Fibroblast of gingiva (primary cell): ENCODE measurements at regions not wholly inside any gene's neighbourhood (a gene's known extent, or its start where the extent isn't known, plus 50 kb on each side); places are given as distances from the start of the nearest gene placed in this dataset.

Experiments used
- DNase-seq: peaks from one replicate; pipeline ENCODE4 v3.0.0-alpha.2; 2011; ENCODE audit warnings: low read depth

DNA sequence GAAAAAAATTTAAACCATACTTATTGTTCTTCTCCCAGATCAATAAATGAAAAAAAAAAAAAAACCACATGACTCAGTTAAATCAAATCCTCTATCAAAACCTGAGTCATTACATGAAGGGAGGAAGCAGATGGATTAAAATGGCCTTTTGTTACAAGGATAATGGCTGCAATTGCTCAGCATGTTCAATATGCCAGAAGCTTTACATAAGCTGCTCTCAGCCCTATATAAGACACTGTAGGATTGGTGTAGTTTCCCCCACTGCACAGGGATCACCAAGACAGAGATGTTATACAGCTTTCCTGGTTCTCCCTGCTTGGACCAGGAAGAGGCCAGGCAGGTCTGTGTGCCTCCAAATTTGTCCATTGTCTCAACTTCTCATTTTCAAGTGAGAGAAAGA, 101.6 kb upstream of the MAP1B start:
- DNase-seq = no peak

DNA sequence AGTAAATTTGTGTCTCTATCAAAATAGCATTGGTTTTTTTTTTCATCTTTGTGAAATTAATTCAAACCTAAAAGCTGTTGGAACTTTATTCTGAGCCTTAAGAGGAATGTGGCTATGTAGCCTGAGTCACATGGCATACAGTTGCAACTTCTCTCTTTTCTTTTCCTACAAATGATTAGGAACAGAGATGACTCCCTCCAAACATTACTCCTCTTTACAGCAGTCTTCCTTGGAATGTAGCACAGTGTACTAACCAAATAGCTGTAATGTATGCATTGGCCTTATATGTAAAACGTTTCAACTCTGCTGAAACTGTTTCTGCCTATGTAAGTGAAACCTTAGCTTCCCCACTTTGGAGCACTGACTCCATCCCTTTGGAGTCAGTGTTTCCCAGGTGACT, 100.9 kb upstream of the MAP1B start:
- no peak for DNase-seq

DNA sequence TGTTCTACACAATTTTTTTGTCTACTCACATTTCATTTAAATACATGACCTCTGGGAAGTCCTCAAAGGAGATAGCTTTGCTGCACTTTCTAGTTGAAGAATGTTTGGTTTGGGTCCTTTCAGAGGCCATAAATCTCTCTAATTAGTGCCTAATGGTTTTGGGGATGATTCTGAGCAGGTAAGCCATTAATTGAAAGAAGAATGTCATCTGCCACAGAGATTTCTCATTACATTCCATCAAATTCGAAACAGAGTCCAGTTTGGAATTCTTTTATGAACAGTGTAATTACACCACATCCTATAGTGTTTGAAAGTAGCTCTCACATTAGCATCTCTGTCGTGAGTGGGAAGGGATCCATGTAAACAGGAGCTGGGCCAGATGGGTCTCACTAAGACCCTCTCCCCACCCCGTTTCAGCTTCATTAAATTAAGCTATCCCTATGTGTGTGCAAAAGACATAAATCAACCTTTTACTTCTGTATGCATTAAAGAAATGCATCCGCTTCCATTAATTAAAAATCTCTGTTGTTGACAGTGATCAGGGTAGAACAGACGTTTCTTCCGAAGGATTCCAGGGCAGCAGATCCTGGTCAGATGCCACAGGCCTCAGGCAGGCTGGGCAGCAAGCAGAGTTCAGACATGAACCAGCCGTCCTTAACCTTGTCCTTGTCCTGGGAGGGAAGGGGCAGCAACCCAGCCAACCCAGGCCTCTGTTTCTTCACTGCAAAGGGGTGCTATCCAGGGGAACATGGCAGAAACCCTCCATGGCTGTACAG, 99.8 kb upstream of the MAP1B start:
- DNase-seq = no peak

DNA sequence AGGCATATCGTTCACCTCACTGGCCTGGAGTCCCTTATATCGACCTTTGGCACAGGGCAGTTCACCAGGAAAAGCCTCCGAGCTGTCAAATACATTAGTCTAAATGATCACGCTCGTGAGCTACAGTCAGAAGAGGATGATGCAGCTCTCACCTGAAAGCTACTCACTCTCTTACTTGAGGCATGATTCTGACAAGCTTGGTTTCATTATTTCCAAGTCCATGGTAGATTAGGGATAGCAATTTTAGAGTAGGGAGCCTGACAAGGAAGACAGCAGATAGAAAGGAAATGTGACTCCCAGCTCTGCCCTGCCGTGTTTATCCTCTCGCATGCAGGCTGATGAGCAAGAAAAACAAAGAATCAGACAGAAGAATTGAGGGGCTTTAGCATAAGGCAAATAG, 98.0 kb upstream of the MAP1B start:
- no peak for DNase-seq

DNA sequence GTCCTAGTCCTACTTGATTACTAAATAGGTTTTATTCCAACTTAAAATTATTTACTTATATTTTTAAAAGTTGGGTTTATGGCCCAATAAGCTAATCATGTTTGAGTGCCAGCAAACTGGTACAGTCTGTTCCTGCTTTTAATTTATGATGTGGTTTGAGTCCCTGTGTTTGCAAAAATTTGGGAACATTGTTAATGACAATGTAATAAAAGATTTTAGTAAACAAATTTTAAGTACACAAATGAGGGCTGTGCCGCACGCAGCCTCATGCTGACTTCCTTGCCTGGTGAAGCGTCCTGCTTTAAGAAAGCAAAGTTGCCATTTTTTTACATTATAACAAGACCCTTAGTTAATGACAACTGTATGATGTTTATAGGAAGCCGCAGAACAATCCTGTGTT, 96.8 kb upstream of the MAP1B start:
- no peak for DNase-seq

DNA sequence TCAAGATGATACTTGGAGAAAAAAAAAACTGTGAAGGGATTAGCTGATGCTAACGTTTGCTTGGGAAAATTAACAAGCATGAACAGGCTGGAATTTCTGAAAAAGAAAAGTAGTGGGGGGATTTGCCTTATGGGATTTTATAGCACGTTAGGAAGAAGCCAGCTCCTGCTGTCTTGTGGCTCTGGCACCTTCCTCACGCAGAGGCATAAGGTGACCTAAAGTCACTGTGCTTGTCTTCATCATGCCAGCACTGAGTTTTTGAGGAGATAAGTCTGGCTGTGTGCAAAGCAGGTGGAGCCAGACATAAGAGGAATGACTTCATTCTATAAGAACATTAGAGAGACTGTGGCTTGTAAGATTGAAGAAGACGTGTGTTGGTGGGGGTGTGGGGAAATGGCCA, 94.4 kb upstream of the MAP1B start:
- DNase-seq = no peak

DNA sequence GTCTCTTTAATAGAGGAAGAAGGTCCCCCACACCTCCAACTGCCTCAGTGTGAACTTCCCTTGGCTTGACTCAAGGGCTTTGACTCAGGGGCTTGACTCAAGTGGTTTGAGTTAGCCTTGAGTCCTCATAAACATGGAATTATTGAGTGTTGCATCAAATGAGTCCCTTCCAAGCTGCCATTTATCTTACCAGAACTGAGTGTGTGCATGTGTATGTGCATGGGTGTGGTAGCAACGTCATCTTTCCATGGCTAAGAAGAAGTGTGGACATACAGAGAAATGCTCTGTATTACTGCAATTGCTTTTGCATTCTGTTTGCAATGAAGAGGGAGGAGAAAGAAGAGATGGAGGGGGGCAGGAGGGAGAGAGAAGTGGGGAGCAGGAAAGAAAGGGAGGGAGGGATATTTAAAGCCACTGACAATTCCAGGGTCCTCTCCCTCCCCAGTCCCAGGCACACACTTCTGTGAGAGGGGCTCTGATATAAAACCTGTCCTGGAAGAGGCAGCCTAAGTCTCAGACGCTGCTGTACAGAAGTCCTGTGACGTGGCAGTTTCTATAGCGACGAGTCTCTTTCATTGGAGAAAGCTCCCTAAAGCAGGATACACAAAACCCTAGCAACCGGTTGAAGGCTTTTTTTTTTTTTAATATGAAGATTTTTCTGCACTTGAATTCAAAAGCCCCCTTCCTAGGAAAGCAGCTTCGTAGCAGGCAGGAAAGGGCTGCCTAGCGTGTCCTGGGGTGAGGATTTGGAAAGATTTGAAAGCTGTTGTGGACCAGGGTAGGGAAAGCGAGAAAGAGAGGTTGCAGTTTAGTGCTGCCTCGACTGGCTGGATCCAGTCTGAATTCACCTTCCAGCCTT, 93.3 kb upstream of the MAP1B start:
- no peak for DNase-seq

DNA sequence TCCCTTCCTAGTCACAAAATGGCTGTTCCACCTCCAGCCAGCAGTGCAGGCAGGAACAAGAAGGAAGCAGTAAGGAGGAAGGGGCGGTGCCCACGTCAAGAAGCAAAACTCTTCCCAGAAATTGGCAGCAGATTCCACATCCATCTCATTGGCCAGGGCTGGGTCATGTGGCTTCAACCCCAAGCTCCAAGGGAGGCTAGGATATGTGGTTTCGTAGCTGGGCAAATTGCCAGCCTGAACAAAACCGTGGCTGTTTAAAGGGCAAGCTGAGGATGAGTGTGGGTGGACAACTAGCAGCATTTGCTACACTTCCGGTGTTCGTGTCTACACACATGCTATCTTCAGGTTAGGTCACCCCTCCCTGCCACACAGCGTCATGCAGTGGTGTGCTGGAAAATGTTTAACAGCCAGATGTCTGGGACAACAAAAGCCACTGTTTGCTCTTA, 92.1 kb upstream of the MAP1B start:
- DNase-seq = peak; percentile 30

DNA sequence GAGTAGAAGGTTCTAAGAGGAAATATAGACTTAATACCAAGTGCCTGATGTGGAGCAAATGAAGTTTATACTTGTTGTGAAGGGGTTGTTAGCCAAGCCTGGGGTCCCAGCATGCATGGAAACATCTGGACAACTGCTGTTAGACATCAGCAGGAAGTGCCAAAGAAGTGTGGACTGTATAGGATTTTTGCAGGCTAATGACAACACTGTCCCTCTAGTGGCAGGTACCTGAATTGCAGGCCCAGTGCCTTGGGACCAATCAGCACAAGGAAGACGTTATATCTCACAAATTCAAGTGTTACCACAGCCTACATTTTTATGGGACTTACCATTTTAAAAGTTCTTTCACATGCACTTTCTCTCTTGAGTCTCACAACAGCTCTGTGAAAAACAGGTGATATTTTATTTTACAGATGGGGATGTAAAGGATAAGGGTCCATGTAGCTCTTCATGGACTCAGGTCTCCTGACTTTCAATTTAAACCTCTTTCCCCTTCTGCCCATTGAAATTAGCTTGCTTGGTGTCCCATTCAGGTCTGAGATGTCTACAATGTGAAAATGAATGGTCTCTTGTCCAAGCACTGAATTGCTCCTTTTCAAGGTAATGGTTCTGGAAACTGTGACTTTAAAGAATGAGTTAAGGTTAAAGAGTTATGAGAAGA, 89.0 kb upstream of the MAP1B start:
- peak; percentile 36 for DNase-seq

DNA sequence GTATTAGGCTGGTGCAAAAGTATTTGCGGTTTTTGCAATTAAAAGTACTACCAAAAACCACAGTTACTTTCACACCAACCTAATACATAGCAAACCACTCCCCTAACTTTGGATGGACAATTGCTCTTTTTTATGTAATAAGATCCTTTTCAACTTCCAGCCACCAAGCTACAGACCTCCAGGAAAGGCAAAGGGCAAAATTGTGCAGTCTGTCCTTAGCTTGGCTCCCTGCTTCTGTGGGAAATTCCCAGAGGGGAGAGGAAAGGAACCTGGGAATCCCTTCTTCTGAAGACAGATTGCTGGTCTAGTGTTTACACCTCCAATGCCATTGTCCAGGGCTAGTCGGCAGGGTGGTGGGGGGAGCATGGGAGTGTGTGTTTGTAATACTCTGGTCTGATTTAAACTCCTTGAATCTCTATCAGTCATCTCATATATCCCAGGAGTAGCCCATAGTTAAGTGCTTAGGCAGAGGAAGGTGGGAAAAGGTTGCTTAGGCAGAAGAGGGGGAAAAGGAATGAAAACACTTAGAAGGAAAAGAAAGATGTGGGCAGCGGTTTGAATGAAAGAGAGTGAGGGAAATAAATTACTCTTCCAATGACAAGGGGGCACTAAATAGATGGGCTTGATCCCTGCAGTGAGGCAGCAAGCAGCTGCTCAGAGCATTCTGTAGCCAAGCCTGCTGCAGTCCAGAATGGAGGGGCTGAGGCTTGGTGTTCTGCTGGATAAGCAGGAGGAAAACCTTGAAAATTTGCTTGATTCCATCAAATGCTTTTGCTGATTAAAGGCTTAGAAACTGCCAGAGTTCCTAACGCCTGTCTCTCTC, 86.9 kb upstream of the MAP1B start:
- no peak for DNase-seq

DNA sequence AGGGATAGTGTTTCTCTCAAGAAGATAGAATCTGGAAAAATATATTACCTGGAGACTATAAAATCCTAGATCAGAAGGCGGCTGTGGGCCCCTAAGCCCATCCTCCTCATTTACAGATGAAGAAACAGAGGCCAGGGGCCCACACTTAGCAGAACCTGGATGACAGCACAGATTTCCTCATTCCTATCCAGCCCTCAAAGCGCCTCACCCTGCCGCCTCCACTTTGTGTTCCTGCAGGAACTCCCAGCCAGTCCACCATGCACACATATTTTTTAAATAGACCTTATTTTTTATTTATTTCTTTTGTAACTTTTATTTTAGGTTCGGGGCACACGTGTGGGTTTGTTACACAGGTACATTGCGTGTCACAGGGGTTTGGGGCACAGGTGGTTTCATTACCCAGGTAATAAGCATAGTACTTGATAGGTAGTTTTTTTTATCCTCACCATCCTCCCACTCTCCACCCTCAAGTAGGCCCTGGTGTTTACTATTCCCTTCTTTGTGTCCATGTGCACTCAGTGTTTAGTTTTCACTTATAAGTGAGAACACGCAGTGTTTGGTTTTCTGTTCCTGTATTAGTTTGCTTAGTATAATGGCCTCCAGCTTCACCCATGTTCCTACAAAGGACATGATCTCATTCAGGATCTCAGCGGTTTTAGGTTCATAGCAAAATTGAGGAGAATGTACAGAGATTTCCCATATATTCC, 85.5 kb upstream of the MAP1B start:
- DNase-seq = no peak

DNA sequence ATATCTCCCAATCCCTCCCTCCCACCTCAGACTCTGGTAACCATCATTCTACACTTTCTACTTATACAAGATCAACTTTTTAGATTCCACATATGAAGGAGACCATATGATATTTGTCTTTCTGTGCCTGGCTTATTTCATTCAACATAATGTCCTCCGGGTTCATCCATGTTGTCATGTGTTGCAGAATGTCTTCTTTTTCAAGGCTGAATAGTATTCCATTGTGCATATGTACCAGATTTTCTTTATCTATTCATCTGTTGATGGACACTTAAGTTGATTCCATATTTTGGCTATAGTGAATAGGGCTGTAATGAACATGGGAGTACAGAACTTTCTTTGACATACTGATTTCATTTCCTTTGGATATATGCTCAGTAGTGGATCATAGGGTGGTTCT, 78.9 kb upstream of the MAP1B start:
- DNase-seq = no peak

DNA sequence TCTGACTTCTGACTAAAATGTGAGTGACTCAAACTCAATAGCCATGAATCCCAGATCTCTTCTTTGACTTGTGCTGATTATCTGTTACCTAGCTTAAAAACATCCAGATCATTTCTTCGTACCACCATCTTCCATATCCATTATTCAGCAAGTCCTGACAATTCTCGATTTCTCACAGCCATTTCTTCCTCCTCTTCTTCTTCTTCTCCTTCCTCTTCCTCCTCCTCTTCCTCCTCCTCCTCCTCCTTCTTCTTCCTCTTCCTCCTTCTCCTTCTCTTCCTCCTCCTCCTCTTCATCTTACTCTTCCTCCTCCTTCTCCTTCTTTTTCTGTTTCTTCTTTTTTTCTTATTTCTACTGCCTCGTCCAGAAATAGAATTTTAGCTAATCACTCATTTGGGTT, 77.0 kb upstream of the MAP1B start:
- no peak for DNase-seq

DNA sequence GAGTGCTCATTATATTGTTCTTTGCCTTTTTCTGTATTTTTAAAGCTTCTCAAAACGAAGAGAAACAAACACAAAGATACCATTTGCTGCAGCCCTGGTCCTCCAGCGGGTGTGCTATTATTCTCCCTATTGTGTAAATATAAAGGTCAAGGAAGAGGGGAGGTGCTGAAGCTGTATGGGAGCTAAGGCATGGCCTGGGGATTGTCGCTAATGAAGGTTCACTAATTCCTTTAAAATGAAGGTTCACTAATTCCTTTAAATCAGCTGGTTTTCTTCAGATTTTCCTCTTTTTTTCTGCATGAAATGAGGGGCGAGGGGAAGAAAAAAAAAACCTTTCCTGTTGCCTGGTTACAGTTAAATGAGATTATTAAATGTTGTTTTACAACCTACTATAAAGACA, 74.5 kb upstream of the MAP1B start:
- DNase-seq = no peak

DNA sequence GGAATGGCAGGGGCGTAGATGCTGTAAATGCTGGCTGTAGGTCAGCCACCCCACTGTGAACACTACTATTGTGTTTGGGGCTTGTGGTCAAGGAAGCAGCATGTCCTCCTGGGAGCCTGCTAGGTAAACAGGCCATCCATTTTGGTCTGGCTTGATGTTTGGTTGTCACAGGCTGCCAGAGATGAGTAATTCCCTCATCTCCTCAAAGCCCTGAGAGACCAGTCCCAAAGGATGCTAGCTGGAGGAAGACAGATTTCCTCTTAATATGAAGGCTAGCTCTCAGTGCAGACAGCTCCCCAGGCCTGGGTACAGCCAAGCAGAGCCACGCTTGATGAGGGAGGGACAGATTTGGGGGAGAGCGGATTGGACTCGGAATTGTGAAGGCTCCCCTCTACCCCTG, 72.5 kb upstream of the MAP1B start:
- no peak for DNase-seq

DNA sequence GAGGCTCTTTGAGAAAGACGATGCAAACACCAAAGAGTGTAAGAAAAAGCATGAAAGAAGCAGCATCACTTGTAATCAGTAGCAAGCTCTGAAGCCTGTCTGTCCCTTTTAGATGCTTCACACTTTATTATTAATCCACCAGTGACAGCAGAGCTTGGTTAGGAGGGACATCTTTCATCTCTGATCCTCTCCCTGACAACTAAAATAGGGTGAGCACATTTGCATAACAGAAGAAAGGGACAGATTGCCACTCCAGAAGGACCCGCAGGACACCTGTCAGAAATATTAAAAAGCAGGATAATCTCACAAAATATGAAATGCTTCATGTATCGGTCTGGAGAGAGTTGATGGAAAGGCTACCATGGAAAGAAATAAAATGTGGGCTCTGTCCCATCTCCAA, 71.4 kb upstream of the MAP1B start:
- no peak for DNase-seq

DNA sequence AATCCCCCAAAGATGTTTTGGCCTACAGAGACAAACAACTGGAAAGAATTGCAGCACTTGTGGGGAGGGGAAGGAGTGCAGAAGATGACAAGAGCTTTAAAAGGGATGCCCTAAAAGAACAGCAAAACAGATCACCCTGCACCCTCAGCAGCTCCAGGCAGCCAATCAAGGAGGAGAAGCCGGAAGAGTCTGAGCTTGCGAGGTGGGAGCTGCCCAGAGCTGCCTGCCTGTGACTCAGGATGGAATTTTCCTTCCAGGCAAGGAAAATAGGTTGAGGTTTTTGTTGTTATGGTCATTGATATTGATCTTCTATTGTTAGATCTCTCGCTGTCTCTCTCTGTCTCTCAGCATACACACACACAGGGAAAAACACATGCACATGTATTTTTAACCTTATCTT, 70.3 kb upstream of the MAP1B start:
- DNase-seq = no peak

DNA sequence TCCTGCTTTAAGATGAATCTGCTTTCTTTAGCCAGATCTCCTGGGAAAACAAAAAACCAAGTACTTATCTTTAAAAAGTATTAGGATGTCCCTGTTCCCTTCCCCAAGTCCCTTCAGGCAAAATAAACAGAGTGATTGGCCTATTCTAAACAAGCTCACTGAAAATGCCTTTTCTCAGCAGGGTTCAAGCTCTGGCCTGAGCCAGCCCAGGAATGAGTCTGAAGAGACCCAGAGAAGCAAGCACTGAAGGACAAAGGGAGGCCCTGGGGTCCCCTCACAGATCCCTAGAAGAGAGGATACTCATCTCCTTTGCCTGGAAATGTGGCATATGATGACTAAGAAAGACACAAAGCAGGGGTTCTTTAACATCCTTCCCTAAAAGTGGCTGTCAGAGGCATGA, 66.8 kb upstream of the MAP1B start:
- DNase-seq = no peak

DNA sequence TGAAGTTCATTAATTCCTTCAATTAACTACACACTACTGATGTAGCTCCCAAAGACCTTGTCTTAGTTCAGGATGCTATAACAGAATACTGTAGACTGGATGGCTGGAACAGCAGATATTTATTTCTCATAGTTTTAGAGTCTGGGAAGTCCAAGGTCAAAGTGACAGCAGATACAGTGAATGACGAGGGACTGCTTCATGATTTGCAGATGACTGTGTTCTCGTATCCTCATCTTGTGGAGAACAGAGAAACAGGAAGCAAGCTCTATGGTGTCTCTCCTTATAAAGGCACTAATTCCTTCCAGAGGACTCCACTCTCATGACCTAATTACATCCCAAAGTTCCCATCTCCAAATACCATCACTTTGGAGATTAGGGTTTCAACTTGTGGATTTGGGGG, 65.6 kb upstream of the MAP1B start:
- no peak for DNase-seq

DNA sequence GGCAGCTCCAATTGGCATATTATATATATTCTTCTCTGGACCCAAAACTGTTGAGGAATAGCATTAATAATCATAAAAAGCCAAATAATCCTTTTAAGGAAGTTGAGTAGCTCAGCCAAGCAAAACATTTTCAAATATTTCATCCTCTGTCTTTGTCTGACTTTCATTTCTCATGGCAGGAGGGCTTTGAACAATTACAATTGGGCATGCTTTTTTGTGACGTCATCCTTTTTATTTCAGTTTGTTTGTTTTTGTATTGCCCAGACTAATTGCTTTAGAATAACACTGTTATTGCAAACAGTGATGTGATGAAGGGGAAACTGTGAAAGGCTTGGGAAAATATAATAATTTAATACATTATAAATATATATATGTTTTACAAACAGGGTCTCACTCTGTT, 65.2 kb upstream of the MAP1B start:
- DNase-seq = no peak

DNA sequence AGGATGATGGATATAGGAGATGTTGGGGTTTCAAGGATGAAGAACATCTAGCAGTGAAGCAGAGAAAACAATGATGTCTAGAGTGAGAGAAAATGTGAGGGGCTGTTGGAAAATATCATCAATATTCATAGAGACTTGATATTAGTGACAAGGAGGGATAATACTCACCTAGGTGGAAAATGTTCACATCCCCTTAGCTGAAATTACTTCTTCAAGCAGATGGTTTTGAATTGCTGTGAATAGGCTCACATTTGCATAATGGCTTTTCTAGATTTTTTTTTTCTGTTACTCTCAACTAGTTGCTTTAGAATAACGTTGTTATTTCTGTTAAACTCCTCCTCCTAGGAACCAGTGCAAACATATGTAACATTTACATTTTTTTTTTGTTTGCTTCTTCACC, 61.6 kb upstream of the MAP1B start:
- no peak for DNase-seq

DNA sequence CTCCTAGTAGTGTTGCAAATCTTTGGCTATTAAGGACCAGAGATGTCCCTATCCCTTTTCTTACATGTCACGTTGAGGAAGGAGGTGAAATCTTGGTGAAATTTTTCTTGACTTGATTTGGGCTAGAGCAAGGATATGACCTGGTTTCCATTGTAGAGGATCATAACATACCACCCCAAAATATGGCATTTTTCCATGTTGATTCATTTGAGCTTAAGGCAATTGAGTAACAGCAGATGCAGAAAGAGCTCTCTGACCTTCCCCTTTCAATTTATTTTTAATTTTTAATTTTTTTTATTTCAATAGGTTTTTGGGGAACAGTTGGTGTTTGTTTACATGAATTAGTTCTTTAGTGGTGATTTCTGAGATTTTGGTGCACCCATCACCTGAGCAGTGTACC, 61.2 kb upstream of the MAP1B start:
- peak; percentile 40 for DNase-seq
